ENCODE measurements at regions not wholly inside any gene's neighbourhood (a gene's known extent, or its start where the extent isn't known, plus 50 kb on each side); places are given as distances from the start of the nearest gene placed in this dataset.

GRCh38 chr4:60117726-60118323, 1082.3 kb upstream of the ADGRL3 start:
- Histone ChIP-seq H3K27ac (ENCODE audit: low read length) (no peak overlapping the region), H3K9me3 (ENCODE audit: low read length) (peaks cover 17% of the 10 kb centered on the region), H3K36me3 (ENCODE audit: insufficient read depth, low read length) (no peaks in the 10 kb centered on the region), H3K4me3 (ENCODE audit: low read length) (no peak overlapping the region), H3K9me2 (replicated peaks; ENCODE audit: insufficient read depth, low read length) (no peaks in the 10 kb centered on the region), H2AFZ (ENCODE audit: low read length) (no peak overlapping the region), H3K27me3 (ENCODE audit: low read length) (no peaks in the 10 kb centered on the region), H3K9ac (ENCODE audit: low read length) (no peak overlapping the region), H3K4me2 (ENCODE audit: low read depth, low read length, poor library complexity, severe bottlenecking) (no peak overlapping the region), H3K79me2 (ENCODE audit: low read length) (no peaks in the 10 kb centered on the region), H3K4me1 (ENCODE audit: low read length) (no peaks in the 10 kb centered on the region), H4K20me1 (ENCODE audit: insufficient read depth, low read depth, low read length) (no peaks in the 10 kb centered on the region)
- DNase-seq, result no peak

- no peak for DNase-seq
- Histone ChIP-seq H3K4me1 (ENCODE audit: low read length) (no peaks in the 10 kb centered on the region), H3K36me3 (ENCODE audit: insufficient read depth, low read length) (no peaks in the 10 kb centered on the region), H3K79me2 (ENCODE audit: low read length) (no peaks in the 10 kb centered on the region), H2AFZ (ENCODE audit: low read length) (no peak overlapping the region), H3K27me3 (ENCODE audit: low read length) (no peaks in the 10 kb centered on the region), H3K9me3 (ENCODE audit: low read length) (peaks cover 18% of the 10 kb centered on the region), H3K9me2 (replicated peaks; ENCODE audit: insufficient read depth, low read length) (no peaks in the 10 kb centered on the region), H3K9ac (ENCODE audit: low read length) (no peak overlapping the region), H3K4me3 (ENCODE audit: low read length) (no peak overlapping the region), H4K20me1 (ENCODE audit: insufficient read depth, low read depth, low read length) (no peaks in the 10 kb centered on the region), H3K4me2 (ENCODE audit: low read depth, low read length, poor library complexity, severe bottlenecking) (no peak overlapping the region), H3K27ac (ENCODE audit: low read length) (no peak overlapping the region)
Observed at GRCh38 chr4:60122820-60123219, 1077.3 kb upstream of the ADGRL3 start.

GRCh38 chr4:60128888-60129287, 1071.2 kb upstream of the ADGRL3 start:
- no peak overlapping the region for H2AFZ ChIP-seq (ENCODE audit: low read length)
- no peak overlapping the region for H3K9ac ChIP-seq (ENCODE audit: low read length)
- H3K79me2 ChIP-seq (ENCODE audit: low read length), result no peaks in the 10 kb centered on the region
- H3K4me2 ChIP-seq (ENCODE audit: low read depth, low read length, poor library complexity, severe bottlenecking), result no peak overlapping the region
- H3K9me2 ChIP-seq (replicated peaks; ENCODE audit: insufficient read depth, low read length), result no peaks in the 10 kb centered on the region
- no peak overlapping the region for H3K4me3 ChIP-seq (ENCODE audit: low read length)
- peaks cover 28% of the 10 kb centered on the region for H3K9me3 ChIP-seq (ENCODE audit: low read length)
- no peaks in the 10 kb centered on the region for H3K27me3 ChIP-seq (ENCODE audit: low read length)
- H3K27ac ChIP-seq (ENCODE audit: low read length), result no peak overlapping the region
- H3K36me3 ChIP-seq (ENCODE audit: insufficient read depth, low read length), result no peaks in the 10 kb centered on the region
- no peak for DNase-seq
- no peaks in the 10 kb centered on the region for H4K20me1 ChIP-seq (ENCODE audit: insufficient read depth, low read depth, low read length)
- no peaks in the 10 kb centered on the region for H3K4me1 ChIP-seq (ENCODE audit: low read length)

- Histone ChIP-seq H3K4me2 (ENCODE audit: low read depth, low read length, poor library complexity, severe bottlenecking) (no peak overlapping the region), H3K27me3 (ENCODE audit: low read length) (no peaks in the 10 kb centered on the region), H3K36me3 (ENCODE audit: insufficient read depth, low read length) (no peaks in the 10 kb centered on the region), H2AFZ (ENCODE audit: low read length) (no peak overlapping the region), H3K79me2 (ENCODE audit: low read length) (no peaks in the 10 kb centered on the region), H3K27ac (ENCODE audit: low read length) (no peak overlapping the region), H3K4me1 (ENCODE audit: low read length) (no peaks in the 10 kb centered on the region), H3K9me2 (replicated peaks; ENCODE audit: insufficient read depth, low read length) (no peaks in the 10 kb centered on the region), H3K9ac (ENCODE audit: low read length) (no peak overlapping the region), H3K9me3 (ENCODE audit: low read length) (peaks cover 22% of the 10 kb centered on the region; the same call in 1 of the 2 replicates), H3K4me3 (ENCODE audit: low read length) (no peak overlapping the region), H4K20me1 (ENCODE audit: insufficient read depth, low read depth, low read length) (no peaks in the 10 kb centered on the region)
- DNase-seq, result no peak
Observed at GRCh38 chr4:60129740-60130139, 1070.4 kb upstream of the ADGRL3 start.

GRCh38 chr4:60133375-60133774, 1066.8 kb upstream of the ADGRL3 start:
- Histone ChIP-seq H3K9me3 (ENCODE audit: low read length) (peaks cover 21% of the 10 kb centered on the region; the same call in 1 of the 2 replicates), H3K4me3 (ENCODE audit: low read length) (no peak overlapping the region), H3K36me3 (ENCODE audit: insufficient read depth, low read length) (no peaks in the 10 kb centered on the region), H3K27me3 (ENCODE audit: low read length) (no peaks in the 10 kb centered on the region), H3K9me2 (replicated peaks; ENCODE audit: insufficient read depth, low read length) (no peaks in the 10 kb centered on the region), H3K79me2 (ENCODE audit: low read length) (no peaks in the 10 kb centered on the region), H4K20me1 (ENCODE audit: insufficient read depth, low read depth, low read length) (no peaks in the 10 kb centered on the region), H3K4me1 (ENCODE audit: low read length) (no peaks in the 10 kb centered on the region), H3K4me2 (ENCODE audit: low read depth, low read length, poor library complexity, severe bottlenecking) (no peak overlapping the region), H3K27ac (ENCODE audit: low read length) (no peak overlapping the region), H2AFZ (ENCODE audit: low read length) (no peak overlapping the region), H3K9ac (ENCODE audit: low read length) (no peak overlapping the region)
- DNase-seq, result no peak

- Histone ChIP-seq H3K4me1 (ENCODE audit: low read length) (no peaks in the 10 kb centered on the region), H3K4me2 (ENCODE audit: low read depth, low read length, poor library complexity, severe bottlenecking) (no peak overlapping the region), H3K9ac (ENCODE audit: low read length) (no peak overlapping the region), H4K20me1 (ENCODE audit: insufficient read depth, low read depth, low read length) (no peaks in the 10 kb centered on the region), H3K9me3 (ENCODE audit: low read length) (peaks cover 15% of the 10 kb centered on the region; the same call in 1 of the 2 replicates), H3K36me3 (ENCODE audit: insufficient read depth, low read length) (no peaks in the 10 kb centered on the region), H3K27me3 (ENCODE audit: low read length) (no peaks in the 10 kb centered on the region), H3K9me2 (replicated peaks; ENCODE audit: insufficient read depth, low read length) (no peaks in the 10 kb centered on the region), H3K27ac (ENCODE audit: low read length) (no peak overlapping the region), H2AFZ (ENCODE audit: low read length) (no peak overlapping the region), H3K79me2 (ENCODE audit: low read length) (no peaks in the 10 kb centered on the region), H3K4me3 (ENCODE audit: low read length) (no peak overlapping the region)
- no peak for DNase-seq
Observed at GRCh38 chr4:60134099-60134498, 1066.0 kb upstream of the ADGRL3 start.

- no peak overlapping the region for H3K4me2 ChIP-seq (ENCODE audit: low read depth, low read length, poor library complexity, severe bottlenecking)
- H3K27me3 ChIP-seq (ENCODE audit: low read length), result no peaks in the 10 kb centered on the region
- no peak for DNase-seq
- H3K9ac ChIP-seq (ENCODE audit: low read length), result no peak overlapping the region
- H2AFZ ChIP-seq (ENCODE audit: low read length), result no peak overlapping the region
- H4K20me1 ChIP-seq (ENCODE audit: insufficient read depth, low read depth, low read length), result no peaks in the 10 kb centered on the region
- H3K4me3 ChIP-seq (ENCODE audit: low read length), result no peak overlapping the region
- no peaks in the 10 kb centered on the region for H3K79me2 ChIP-seq (ENCODE audit: low read length)
- no peaks in the 10 kb centered on the region for H3K4me1 ChIP-seq (ENCODE audit: low read length)
- no peaks in the 10 kb centered on the region for H3K36me3 ChIP-seq (ENCODE audit: insufficient read depth, low read length)
- peaks cover 2% of the 10 kb centered on the region; the same call in 1 of the 2 replicates for H3K9me3 ChIP-seq (ENCODE audit: low read length)
- no peak overlapping the region for H3K27ac ChIP-seq (ENCODE audit: low read length)
- H3K9me2 ChIP-seq (replicated peaks; ENCODE audit: insufficient read depth, low read length), result no peaks in the 10 kb centered on the region
Observed at GRCh38 chr4:60155088-60155487, 1045.0 kb upstream of the ADGRL3 start.

GRCh38 chr4:60173103-60173502, 1027.0 kb upstream of the ADGRL3 start:
- Histone ChIP-seq H3K9me2 (replicated peaks; ENCODE audit: insufficient read depth, low read length) (no peaks in the 10 kb centered on the region), H3K4me2 (ENCODE audit: low read depth, low read length, poor library complexity, severe bottlenecking) (no peak overlapping the region), H2AFZ (ENCODE audit: low read length) (no peak overlapping the region), H3K27ac (ENCODE audit: low read length) (no peak overlapping the region), H3K4me3 (ENCODE audit: low read length) (no peak overlapping the region), H3K9ac (ENCODE audit: low read length) (no peak overlapping the region), H3K9me3 (ENCODE audit: low read length) (peaks cover 18% of the 10 kb centered on the region), H3K27me3 (ENCODE audit: low read length) (no peaks in the 10 kb centered on the region), H3K4me1 (ENCODE audit: low read length) (no peaks in the 10 kb centered on the region), H3K36me3 (ENCODE audit: insufficient read depth, low read length) (no peaks in the 10 kb centered on the region), H3K79me2 (ENCODE audit: low read length) (no peaks in the 10 kb centered on the region), H4K20me1 (ENCODE audit: insufficient read depth, low read depth, low read length) (no peaks in the 10 kb centered on the region)
- no peak for DNase-seq

Measured in Karpas-422 (cell line).